ENCODE measurements at regions not wholly inside any gene's neighbourhood (a gene's known extent, or its start where the extent isn't known, plus 50 kb on each side); places are given as distances from the start of the nearest gene placed in this dataset.

DNA sequence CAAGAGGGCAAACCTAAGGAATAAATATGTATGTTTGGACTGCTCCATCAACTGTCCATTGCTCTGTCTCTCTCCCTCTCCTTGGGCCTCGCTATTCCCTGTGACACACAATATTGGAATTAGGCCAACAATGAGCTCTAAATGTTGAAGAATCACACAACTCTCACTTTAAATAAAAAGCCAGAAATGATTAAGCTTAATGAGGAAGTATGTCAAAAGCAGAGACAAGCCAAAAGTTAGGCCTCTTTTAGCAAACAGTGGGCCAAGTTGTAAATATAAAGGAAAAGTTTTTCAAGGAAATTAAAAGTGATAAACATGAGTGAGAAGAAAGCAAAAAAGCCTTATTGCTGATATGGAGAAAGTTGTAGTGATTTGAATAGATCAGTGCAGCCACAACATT lies 141.0 kb downstream of the VGLL3 start:
- TF ChIP-seq, protein P1, sequence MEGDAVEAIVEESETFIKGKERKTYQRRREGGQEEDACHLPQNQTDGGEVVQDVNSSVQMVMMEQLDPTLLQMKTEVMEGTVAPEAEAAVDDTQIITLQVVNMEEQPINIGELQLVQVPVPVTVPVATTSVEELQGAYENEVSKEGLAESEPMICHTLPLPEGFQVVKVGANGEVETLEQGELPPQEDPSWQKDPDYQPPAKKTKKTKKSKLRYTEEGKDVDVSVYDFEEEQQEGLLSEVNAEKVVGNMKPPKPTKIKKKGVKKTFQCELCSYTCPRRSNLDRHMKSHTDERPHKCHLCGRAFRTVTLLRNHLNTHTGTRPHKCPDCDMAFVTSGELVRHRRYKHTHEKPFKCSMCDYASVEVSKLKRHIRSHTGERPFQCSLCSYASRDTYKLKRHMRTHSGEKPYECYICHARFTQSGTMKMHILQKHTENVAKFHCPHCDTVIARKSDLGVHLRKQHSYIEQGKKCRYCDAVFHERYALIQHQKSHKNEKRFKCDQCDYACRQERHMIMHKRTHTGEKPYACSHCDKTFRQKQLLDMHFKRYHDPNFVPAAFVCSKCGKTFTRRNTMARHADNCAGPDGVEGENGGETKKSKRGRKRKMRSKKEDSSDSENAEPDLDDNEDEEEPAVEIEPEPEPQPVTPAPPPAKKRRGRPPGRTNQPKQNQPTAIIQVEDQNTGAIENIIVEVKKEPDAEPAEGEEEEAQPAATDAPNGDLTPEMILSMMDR (conservative IDR thresholded peaks at IDR 0.05; ENCODE audit: low read length), result no peak
- TF ChIP-seq EZH2phosphoT487 (IDR thresholded peaks at IDR 0.05; ENCODE audit: borderline replicate concordance, low read depth, low read length), result no peak

Data from OCI-LY7 (cell line).